B cell (primary cell): ENCODE measurements at regions not wholly inside any gene's neighbourhood (a gene's known extent, or its start where the extent isn't known, plus 50 kb on each side); places are given as distances from the start of the nearest gene placed in this dataset.

Experiments used
- ATAC-seq: fragments of 200-7000 bp; cut with Tn5 transposase; one replicate; pipeline ENCODE4 v1.10.0; 2021; ENCODE audit warnings: low read depth, mild to moderate bottlenecking, moderate number of reproducible peaks, moderate library complexity
- CTCF ChIA-PET: fragments of 350-600 bp; sonication (Branson Sonifier 250); formaldehyde crosslinking; loops from one replicate; lab custom pipeline; 2021; ENCODE audit warnings: antibody characterized with exemption, inconsistent platforms; lab: Charles Lee
- POLR2A ChIA-PET: fragments of 350-600 bp; sonication (Branson Sonifier 250); formaldehyde crosslinking; loops from one replicate; lab custom pipeline; 2021; ENCODE audit warnings: antibody characterized with exemption; lab: Charles Lee
- DNase-seq: peaks from one replicate; pipeline ENCODE4 v3.0.0; 2013
- H2AFZ ChIP-seq: 2 replicates; pipeline ENCODE4 v1.6.1; 2012; ENCODE audit warnings: mild to moderate bottlenecking, low read depth, low read length; ENCODE audit not compliant: insufficient read depth, poor library complexity, severe bottlenecking
- H3K27ac ChIP-seq, 2 donors: 1 replicate in 1 of 2; 2 replicates in 1 of 2; pipeline ENCODE4 v1.5.1; 2012 to 2013; ENCODE audit warnings: low read length in 2 of 2, mild to moderate bottlenecking in 2 of 2, moderate library complexity in 1 of 2
- H3K27me3 ChIP-seq, 4 experiments: fragments of 200-600 bp in 1 of 4; sonication (generic) in 1 of 4; replicated peaks in 1 of 4; 1 replicate in 2 of 4; 2 replicates in 2 of 4; pipeline versions ENCODE4 v1.6.1 to v1.7.0; 2013 to 2016; ENCODE audit warnings: low read length in 3 of 4, mild to moderate bottlenecking in 2 of 4, mixed read lengths in 1 of 4, moderate library complexity in 1 of 4; ENCODE audit not compliant: insufficient read depth in 4 of 4, control insufficient read depth in 3 of 4; ENCODE audit errors: control extremely low read depth in 1 of 4
- H3K36me3 ChIP-seq, 2 experiments: replicated peaks in 1 of 2; 1 replicate in 1 of 2; 2 replicates in 1 of 2; pipeline versions ENCODE4 v1.6.1 to v1.7.1; 2013; ENCODE audit warnings: low read length in 1 of 2; ENCODE audit not compliant: insufficient read depth in 2 of 2, control insufficient read depth in 1 of 2; ENCODE audit errors: control extremely low read depth in 1 of 2, extremely low read depth in 1 of 2
- H3K4me1 ChIP-seq, 2 donors: fragments of 200-600 bp in 1 of 2; sonication (generic) in 1 of 2; 1 replicate in 1 of 2; 2 replicates in 1 of 2; pipeline versions ENCODE4 v1.5.1 to v1.6.1; 2013 to 2017; ENCODE audit warnings: low read length in 2 of 2; ENCODE audit not compliant: control insufficient read depth in 2 of 2, insufficient read depth in 2 of 2
- H3K4me2 ChIP-seq: replicated peaks from 2 replicates; pipeline ENCODE3; 2012; ENCODE audit warnings: mild to moderate bottlenecking, low read depth, low read length; ENCODE audit not compliant: poor library complexity, severe bottlenecking
- H3K4me3 ChIP-seq, 5 experiments: fragments of 200-600 bp in 1 of 5; sonication (generic) in 1 of 5; 1 replicate in 3 of 5; 2 replicates in 2 of 5; pipeline versions ENCODE4 v1.5.1 to v1.7.0; 2011 to 2016; ENCODE audit warnings: low read length in 4 of 5, mild to moderate bottlenecking in 4 of 5, low read depth in 2 of 5, control low read depth in 1 of 5, moderate library complexity in 1 of 5; ENCODE audit not compliant: insufficient read depth in 1 of 5; ENCODE audit errors: control extremely low read depth in 1 of 5, extremely low read depth in 1 of 5
- H3K79me2 ChIP-seq: fragments of 200-600 bp; sonication (generic); one replicate; pipeline ENCODE4 v1.6.0; 2016; ENCODE audit warnings: low read length; ENCODE audit not compliant: control insufficient read depth, insufficient read depth
- H3K9ac ChIP-seq: fragments of 200-600 bp; sonication (generic); 2 replicates; pipeline ENCODE4 v1.6.1; 2017; ENCODE audit warnings: mild to moderate bottlenecking, low read length, moderate library complexity
- H3K9me3 ChIP-seq, 3 donors: one replicate each; pipeline versions ENCODE4 v1.6.1 to v1.7.1; 2013; ENCODE audit warnings: low read length in 2 of 3; ENCODE audit not compliant: control insufficient read depth in 2 of 3, insufficient read depth in 1 of 3; ENCODE audit errors: control extremely low read depth in 1 of 3
- H4K20me1 ChIP-seq: 2 replicates; pipeline ENCODE4 v1.6.0; 2012; ENCODE audit warnings: mild to moderate bottlenecking, low read length; ENCODE audit not compliant: insufficient read depth, control insufficient read depth, poor library complexity, severe bottlenecking
- H3K27ac Mint-ChIP-seq: one replicate; pipeline ENCODE4 v1.8.0; 2021; ENCODE audit warnings: mixed read lengths
- H3K27me3 Mint-ChIP-seq: one replicate; pipeline ENCODE4 v1.8.0; 2021; ENCODE audit warnings: mixed read lengths
- H3K4me1 Mint-ChIP-seq: one replicate; pipeline ENCODE4 v1.8.0; 2021; ENCODE audit warnings: mixed read lengths
- H3K4me3 Mint-ChIP-seq: one replicate; pipeline ENCODE4 v1.8.0; 2021; ENCODE audit warnings: mixed read lengths
- H3K9me3 Mint-ChIP-seq: one replicate; pipeline ENCODE4 v1.8.0; 2022; ENCODE audit warnings: mixed read lengths; ENCODE audit not compliant: insufficient read depth
- EZH2 ChIP-seq: IDR thresholded peaks from 2 replicates; pipeline ENCODE4 v1.6.1; 2012; ENCODE audit warnings: borderline replicate concordance, low read depth, mild to moderate bottlenecking, moderate library complexity, low read length; ENCODE audit not compliant: insufficient read depth, poor library complexity, severe bottlenecking
- WGBS: methylation state at CpG from one replicate; pipeline ENCODE4 v1.1.5; 2013; ENCODE audit warnings: missing lambda C conversion rate; ENCODE audit not compliant: insufficient coverage; 5-methylcytosine and 5-hydroxymethylcytosine counted together
- intact Hi-C: fragments of 100-400 bp; cut with micrococcal nuclease; formaldehyde crosslinking; loops from one replicate; pipeline ENCODE4 v1.10.0; 2022
- TF ChIP-seq, protein P1 (sequence below): fragments of 200-600 bp; IDR thresholded peaks from one replicate; pipeline ENCODE4 v1.8.0; 2022; ENCODE audit warnings: antibody characterized with exemption, mild to moderate bottlenecking

DNA sequence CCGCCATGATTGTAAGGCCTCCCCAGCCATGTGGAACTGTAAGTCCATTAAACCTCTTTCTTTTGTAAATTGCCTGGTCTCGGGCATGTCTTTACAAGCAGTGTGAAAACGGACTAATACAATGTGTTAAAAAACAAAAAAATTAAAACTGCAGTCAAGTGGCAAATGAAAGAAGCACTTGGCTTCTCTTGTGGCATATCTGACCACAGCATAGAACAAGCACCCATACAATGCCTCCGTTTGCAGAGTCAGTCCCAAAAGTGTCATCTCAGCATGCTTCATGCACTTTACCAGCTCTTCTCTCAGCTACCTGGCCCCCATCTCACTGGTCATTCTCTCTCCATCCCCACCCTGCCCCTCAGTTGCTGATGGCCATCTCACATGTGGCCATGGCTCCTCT, 51.1 kb upstream of the DAPK1 start:
- Histone ChIP-seq H3K9me3 (no peaks in the 10 kb centered on the region), H4K20me1 (no peaks in the 10 kb centered on the region), H3K4me2 (no peak overlapping the region), H3K4me3 (no peak overlapping the region), H3K36me3 (no peaks in the 10 kb centered on the region), H3K4me1 (peaks cover 0 to 6% of the 10 kb centered on the region in 2 donors), H3K27me3 (no peaks in the 10 kb centered on the region), H3K9ac (no peak overlapping the region), H3K27ac (no peak overlapping the region), H3K79me2 (no peaks in the 10 kb centered on the region), H2AFZ (peak overlapping the region; percentile 37)
- ATAC-seq (no peak), DNase-seq (no peak)
- ChIA-PET POLR2A (no interaction called here), CTCF (no interaction called here)
- H3K27me3 Mint-ChIP-seq = no peaks in the 10 kb centered on the region
- H3K4me3 Mint-ChIP-seq = no peak overlapping the region
- TF ChIP-seq EZH2 = no peak
- TF ChIP-seq, protein P1, sequence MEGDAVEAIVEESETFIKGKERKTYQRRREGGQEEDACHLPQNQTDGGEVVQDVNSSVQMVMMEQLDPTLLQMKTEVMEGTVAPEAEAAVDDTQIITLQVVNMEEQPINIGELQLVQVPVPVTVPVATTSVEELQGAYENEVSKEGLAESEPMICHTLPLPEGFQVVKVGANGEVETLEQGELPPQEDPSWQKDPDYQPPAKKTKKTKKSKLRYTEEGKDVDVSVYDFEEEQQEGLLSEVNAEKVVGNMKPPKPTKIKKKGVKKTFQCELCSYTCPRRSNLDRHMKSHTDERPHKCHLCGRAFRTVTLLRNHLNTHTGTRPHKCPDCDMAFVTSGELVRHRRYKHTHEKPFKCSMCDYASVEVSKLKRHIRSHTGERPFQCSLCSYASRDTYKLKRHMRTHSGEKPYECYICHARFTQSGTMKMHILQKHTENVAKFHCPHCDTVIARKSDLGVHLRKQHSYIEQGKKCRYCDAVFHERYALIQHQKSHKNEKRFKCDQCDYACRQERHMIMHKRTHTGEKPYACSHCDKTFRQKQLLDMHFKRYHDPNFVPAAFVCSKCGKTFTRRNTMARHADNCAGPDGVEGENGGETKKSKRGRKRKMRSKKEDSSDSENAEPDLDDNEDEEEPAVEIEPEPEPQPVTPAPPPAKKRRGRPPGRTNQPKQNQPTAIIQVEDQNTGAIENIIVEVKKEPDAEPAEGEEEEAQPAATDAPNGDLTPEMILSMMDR = no peak
- H3K9me3 Mint-ChIP-seq = no peaks in the 10 kb centered on the region
- intact Hi-C loops = no loop called here
- H3K4me1 Mint-ChIP-seq = peaks cover 5% of the 10 kb centered on the region
- WGBS = 100% methylated on average over 1 of the region's 4 CpGs
- H3K27ac Mint-ChIP-seq = no peak overlapping the region

DNA sequence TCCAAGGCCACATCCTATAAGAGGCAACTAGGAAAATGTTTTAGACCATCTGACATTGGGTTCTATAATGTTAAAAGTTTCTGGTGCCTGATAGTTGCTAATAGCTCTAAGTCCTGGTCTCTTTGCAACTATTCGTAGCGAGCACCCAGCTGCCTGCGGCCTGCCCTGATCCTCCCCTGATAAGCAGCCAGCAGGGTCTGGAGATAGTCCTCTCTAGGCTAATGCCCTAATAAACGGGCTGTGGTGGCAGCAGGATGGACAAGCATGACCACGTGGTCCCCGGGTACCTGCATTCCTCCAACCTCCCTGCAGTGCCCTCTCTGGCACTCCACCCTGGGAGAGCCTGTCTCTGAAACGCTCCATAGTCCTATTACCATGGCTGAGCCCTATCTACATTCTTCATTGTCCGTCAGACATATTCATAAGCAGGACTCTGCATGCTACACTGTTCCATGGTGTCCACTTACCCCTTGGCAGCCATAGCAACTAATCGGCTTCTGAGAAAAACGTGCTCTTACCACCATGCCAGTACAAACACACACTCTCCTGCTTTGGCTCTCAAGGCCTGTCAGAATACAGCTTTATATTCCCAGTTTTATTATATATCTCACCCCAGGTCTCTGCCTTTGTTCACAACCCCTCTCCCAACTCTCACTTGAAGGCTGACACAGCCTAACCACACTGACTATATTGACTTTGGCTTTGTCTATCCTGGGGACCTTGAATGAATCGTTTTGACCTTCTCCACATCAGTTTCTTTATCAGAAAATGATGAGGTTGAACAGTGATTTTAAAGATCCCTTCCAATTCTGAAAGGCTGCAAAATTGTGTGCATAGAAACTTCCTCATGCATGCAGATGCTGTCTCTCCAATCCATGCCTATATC, 49.9 kb upstream of the DAPK1 start:
- TF ChIP-seq, protein P1 = no peak
- TF ChIP-seq EZH2 = no peak
- WGBS = 96% methylated on average over 10 of the region's 11 CpGs
- Mint-ChIP-seq H3K9me3 (no peaks in the 10 kb centered on the region), H3K27me3 (no peaks in the 10 kb centered on the region), H3K4me3 (no peak overlapping the region), H3K27ac (no peak overlapping the region), H3K4me1 (peaks cover 5% of the 10 kb centered on the region)
- Histone ChIP-seq H3K4me3 (no peak overlapping the region), H3K4me1 (peaks cover 0 to 6% of the 10 kb centered on the region in 2 donors), H3K9me3 (no peaks in the 10 kb centered on the region), H3K36me3 (no peaks in the 10 kb centered on the region), H3K27ac (no peak overlapping the region), H3K27me3 (no peaks in the 10 kb centered on the region), H3K4me2 (no peak overlapping the region), H4K20me1 (no peaks in the 10 kb centered on the region), H3K79me2 (no peaks in the 10 kb centered on the region), H2AFZ (no peak overlapping the region), H3K9ac (no peak overlapping the region)
- POLR2A ChIA-PET = no interaction called here
- CTCF ChIA-PET = no interaction called here
- ATAC-seq = no peak
- intact Hi-C loops = no loop called here
- DNase-seq = no peak
